GM06990 (cell line): ENCODE measurements at regions not wholly inside any gene's neighbourhood (a gene's known extent, or its start where the extent isn't known, plus 50 kb on each side); places are given as distances from the start of the nearest gene placed in this dataset.
"Not testable (repeated sequence)": the region's sequence is repeated elsewhere in the genome, so short reads cannot be mapped to it uniquely, and the experiment has no call there.

ENCODE experiments used
- DNase-seq: peaks from one replicate; pipeline ENCODE4 v3.0.0-alpha.2; 2011; ENCODE audit not compliant: insufficient read length; ENCODE audit errors: extremely low read depth
- H3K27me3 ChIP-seq: replicated peaks from 2 replicates; pipeline ENCODE4 v1.6.0; 2011; ENCODE audit warnings: low read length; ENCODE audit not compliant: control insufficient read depth, insufficient read depth
- H3K36me3 ChIP-seq: 2 replicates; pipeline ENCODE4 v1.5.1; 2011; ENCODE audit warnings: low read length; ENCODE audit not compliant: control insufficient read depth, insufficient read depth
- H3K4me3 ChIP-seq: replicated peaks from 2 replicates; pipeline ENCODE4 v1.5.1; 2011; ENCODE audit warnings: low read depth, mild to moderate bottlenecking, control low read depth, low read length
- TF ChIP-seq, protein P1 (sequence below): IDR thresholded peaks from 2 replicates; pipeline ENCODE4 v1.5.1; 2011; ENCODE audit warnings: low read length, control low read depth, mild to moderate bottlenecking, inconsistent platforms; ENCODE audit not compliant: insufficient read depth, poor library complexity, severe bottlenecking

DNA sequence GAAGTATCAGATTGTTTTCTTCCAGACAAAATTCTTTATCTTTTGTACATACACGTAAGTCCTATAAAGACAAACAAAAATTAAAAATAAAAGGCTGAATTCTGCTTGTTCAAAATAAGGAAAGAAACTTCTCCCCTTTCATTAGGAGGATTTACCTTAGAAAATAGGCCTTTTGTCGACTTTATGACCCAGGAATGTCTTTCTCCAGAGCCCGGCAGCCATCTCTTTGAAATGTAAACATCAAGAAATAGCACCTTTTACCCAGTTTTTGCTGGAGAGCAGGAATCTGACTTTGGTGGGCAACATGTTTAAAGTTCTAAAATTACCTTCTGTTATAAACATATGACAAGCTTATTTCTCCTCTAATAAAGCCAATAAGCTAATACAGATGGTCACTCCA is 373.0 kb upstream of the FTMT start:
- H3K36me3 ChIP-seq: no peaks in the 10 kb centered on the region
- TF ChIP-seq, protein P1, sequence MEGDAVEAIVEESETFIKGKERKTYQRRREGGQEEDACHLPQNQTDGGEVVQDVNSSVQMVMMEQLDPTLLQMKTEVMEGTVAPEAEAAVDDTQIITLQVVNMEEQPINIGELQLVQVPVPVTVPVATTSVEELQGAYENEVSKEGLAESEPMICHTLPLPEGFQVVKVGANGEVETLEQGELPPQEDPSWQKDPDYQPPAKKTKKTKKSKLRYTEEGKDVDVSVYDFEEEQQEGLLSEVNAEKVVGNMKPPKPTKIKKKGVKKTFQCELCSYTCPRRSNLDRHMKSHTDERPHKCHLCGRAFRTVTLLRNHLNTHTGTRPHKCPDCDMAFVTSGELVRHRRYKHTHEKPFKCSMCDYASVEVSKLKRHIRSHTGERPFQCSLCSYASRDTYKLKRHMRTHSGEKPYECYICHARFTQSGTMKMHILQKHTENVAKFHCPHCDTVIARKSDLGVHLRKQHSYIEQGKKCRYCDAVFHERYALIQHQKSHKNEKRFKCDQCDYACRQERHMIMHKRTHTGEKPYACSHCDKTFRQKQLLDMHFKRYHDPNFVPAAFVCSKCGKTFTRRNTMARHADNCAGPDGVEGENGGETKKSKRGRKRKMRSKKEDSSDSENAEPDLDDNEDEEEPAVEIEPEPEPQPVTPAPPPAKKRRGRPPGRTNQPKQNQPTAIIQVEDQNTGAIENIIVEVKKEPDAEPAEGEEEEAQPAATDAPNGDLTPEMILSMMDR: no peak
- no peaks in the 10 kb centered on the region for H3K27me3 ChIP-seq
- no peak for DNase-seq
- H3K4me3 ChIP-seq: no peak overlapping the region

GRCh38 chr5:121479337-121479736 is 372.3 kb upstream of the FTMT start:
- TF ChIP-seq, protein P1: no peak
- H3K4me3 ChIP-seq: no peak overlapping the region
- no peaks in the 10 kb centered on the region for H3K36me3 ChIP-seq
- no peaks in the 10 kb centered on the region for H3K27me3 ChIP-seq
- DNase-seq: no peak

- no peaks in the 10 kb centered on the region for H3K27me3 ChIP-seq
- no peaks in the 10 kb centered on the region for H3K36me3 ChIP-seq
- TF ChIP-seq, protein P1: no peak
- DNase-seq: no peak
- H3K4me3 ChIP-seq: no peak overlapping the region
Observed at GRCh38 chr5:121485281-121485680, 366.4 kb upstream of the FTMT start.

DNA sequence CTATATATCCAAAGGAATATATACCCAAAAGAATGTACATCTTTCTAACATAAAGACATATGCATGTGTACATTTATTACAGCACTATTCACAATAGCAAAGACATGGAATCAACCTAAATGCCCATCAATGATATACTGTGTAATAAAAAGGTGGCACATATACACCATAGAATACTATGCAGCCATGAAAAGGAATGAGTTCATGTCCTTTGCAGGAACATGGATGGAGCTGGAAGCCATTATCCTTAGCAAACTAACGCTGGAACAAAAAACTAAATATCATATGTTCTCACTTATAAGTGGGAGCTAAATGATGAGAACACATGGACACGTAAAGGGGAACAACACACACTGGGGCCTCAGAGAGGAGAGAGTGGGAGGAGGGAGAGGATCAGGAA is 365.7 kb upstream of the FTMT start:
- not testable (repeated sequence) for H3K4me3 ChIP-seq, H3K27me3 ChIP-seq, H3K36me3 ChIP-seq, DNase-seq

GRCh38 chr5:121489972-121490371 is 361.7 kb upstream of the FTMT start:
- H3K27me3 ChIP-seq: no peaks in the 10 kb centered on the region
- H3K36me3 ChIP-seq: no peaks in the 10 kb centered on the region
- TF ChIP-seq, protein P1: no peak
- no peak overlapping the region for H3K4me3 ChIP-seq
- DNase-seq: no peak

DNA sequence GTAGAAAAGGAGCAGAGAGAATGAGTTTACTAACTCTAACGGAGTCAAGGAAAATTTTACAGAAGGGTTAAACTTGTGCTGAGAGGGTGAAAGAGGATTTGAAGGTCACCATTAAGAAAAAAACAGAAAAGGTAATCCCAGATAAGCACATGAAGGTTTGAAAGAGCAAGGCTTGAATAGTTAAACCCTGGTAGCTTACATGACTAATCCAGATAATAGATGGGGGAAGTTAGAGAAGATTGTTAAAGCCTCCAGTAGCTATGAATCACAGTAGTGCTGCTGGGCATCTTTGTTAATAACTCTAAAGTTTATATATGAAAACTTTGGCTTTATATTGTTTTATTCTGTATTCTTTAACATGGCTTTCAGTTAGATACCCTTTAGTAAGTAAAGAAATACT is 354.5 kb upstream of the FTMT start:
- DNase-seq: no peak

More for the DNA sequence above, 354.5 kb upstream of the FTMT start:
- Histone ChIP-seq H3K36me3 (no peaks in the 10 kb centered on the region), H3K4me3 (no peak overlapping the region), H3K27me3 (no peaks in the 10 kb centered on the region)
- TF ChIP-seq, protein P1: no peak
